Esophagus muscularis mucosa (tissue), 3 donors: ENCODE measurements at regions not wholly inside any gene's neighbourhood (a gene's known extent, or its start where the extent isn't known, plus 50 kb on each side); places are given as distances from the start of the nearest gene placed in this dataset.

Experiments used
- CTCF ChIP-seq, 3 experiments: fragments of 200-600 bp in 2 of 3; fragments of 450-650 bp in 1 of 3; sonication (generic) in 2 of 3; IDR thresholded peaks; one replicate each; pipeline ENCODE4 v1.5.1; 2017 to 2019; ENCODE audit warnings: antibody characterized with exemption in 3 of 3, mild to moderate bottlenecking in 2 of 3, moderate library complexity in 1 of 3
- POLR2AphosphoS5 ChIP-seq, 2 donors: sonication (generic); formaldehyde crosslinking; IDR thresholded peaks; one replicate each; pipeline ENCODE4 v1.6.1; 2017; ENCODE audit warnings: antibody characterized with exemption in 2 of 2

- TF ChIP-seq CTCF (IDR thresholded peaks at IDR 0.05) (no peak), POLR2AphosphoS5 (IDR thresholded peaks at IDR 0.05) (no peak)
Measured at GRCh38 chr18:46312221-46312620, 208.0 kb downstream of the HAUS1 start.
